8988T (cell line): ENCODE measurements at regions not wholly inside any gene's neighbourhood (a gene's known extent, or its start where the extent isn't known, plus 50 kb on each side); places are given as distances from the start of the nearest gene placed in this dataset.
"Not testable (repeated sequence)": the region's sequence is repeated elsewhere in the genome, so short reads cannot be mapped to it uniquely, and the experiment has no call there.

Experiments used
- DNase-seq: peaks from one replicate; pipeline ENCODE4 v3.0.0; 2011

- no peak for DNase-seq
These were observed 71.6 kb upstream of the GRB10 start for GRCh38 chr7:50854247-50854646.

DNA sequence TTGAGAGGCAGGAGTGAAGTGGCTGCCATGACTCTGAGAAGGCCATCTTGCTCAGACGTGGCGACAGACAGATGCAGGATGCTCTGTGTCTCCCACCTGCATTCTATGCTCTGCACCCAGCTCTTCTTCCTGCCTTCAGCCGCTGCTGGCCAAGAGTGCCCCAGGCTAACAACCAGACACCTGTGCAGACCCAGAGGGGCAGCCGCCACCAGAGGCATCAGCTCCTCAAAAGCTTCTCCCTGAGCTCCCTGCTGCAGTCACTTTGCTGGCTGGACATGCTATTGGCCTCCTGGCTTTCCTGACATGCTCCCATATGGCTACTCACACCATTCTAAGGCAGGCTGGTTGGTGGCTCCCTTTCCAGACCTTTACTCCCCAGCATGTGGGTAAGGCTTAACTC is 70.6 kb upstream of the GRB10 start:
- DNase-seq: no peak

- DNase-seq: no peak
These were observed 70.2 kb upstream of the GRB10 start for GRCh38 chr7:50852901-50853300.

DNA sequence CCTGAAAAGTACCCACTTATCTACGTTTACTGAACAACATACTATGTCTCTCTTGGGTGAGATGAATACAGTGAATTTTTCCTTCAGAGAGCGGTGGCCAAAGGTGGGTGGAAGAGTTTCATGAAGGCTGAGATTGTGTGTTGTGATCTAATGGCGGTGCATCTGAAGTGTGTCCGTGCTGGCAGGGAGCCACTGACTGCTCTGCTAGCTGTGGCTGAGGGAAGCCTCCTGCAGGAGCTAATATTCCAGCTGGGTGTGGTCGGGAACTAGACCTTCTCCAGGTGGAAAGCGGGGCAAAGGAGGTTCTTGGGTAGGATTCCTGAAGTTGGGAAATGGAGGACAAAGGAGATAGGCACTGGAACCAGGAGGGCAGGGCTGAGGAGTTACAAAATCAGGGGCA is 69.2 kb upstream of the GRB10 start:
- DNase-seq: no peak

GRCh38 chr7:50851451-50851850 is 68.8 kb upstream of the GRB10 start:
- no peak for DNase-seq

DNA sequence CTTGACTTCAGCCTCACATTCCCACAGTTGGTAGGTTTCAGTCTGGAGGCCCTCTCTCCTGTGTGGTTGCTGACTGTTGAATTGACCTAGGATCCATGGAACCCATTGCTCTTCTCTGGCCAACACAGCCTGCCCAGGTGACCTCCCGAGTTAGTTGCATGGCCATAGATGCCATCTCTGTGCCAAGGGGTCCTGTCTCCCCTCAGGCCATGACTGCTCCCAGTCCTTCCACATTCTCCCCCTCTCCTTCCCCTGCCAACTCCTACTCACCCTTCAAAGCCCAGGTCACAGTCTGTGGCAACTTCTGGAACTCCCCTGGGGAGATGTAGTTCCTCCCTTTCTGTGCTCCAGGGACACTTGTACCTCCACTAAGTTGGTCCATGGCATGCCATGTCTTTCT is 67.3 kb upstream of the GRB10 start:
- no peak for DNase-seq

DNA sequence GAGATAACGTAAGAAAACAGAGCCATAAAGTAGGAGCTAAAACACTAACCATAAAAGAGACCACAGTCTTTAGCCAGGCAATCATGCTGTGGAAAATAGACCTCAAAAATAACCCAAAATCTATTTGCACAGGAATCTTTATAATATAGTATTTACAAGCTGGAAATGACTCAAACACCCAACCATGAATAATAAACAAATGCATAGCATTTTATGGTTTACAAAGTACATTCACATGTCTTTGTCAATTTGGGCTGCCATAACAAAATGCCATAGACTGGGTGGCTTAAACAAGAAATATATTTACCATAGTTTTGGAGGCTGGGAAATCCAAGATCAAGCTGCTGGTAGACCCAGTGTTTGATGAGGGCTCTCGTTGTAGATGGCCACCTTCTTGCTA is 65.5 kb upstream of the GRB10 start:
- no peak for DNase-seq

GRCh38 chr7:50844861-50845260 is 62.2 kb upstream of the GRB10 start:
- not testable (repeated sequence) for DNase-seq

- DNase-seq: no peak
These were observed 59.3 kb upstream of the GRB10 start for GRCh38 chr7:50842041-50842440.

DNA sequence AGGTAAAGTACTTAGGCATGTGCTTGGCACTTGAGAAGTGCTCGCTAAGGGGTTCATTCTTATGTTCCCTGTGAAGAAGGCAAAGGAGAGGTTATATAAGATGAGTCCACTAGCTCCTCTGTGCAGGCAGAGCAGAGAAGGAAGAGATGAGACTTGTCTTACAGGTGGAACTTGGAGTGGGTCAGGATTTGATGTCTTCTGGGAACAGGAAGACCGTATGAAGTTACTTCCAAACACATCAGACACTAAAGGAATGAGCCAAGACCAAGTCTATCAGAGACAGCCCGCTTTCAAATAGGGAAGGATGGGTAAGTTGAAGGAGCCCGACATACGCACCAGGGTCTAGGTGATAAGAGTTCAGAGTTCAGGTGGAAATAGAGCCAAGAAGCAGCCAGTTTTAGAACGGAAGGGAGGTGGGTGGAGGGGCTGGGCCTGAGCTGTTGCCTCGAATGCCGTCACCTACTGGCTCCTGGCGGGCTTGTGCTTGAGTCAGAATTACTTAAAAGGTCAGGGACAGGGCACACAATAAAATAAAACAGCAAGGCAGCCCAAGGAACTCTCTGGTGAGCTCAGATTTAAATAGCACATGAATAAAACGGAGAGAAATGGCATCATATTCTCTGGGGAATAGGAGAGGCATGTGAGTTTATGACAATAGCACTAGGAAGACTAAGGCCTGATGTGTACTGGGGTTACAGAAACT is 56.1 kb upstream of the GRB10 start:
- no peak for DNase-seq

- no peak for DNase-seq
These were observed 55.3 kb upstream of the GRB10 start for GRCh38 chr7:50837965-50838364.

- no peak for DNase-seq
These were observed 54.0 kb upstream of the GRB10 start for GRCh38 chr7:50836646-50837045.

- no peak for DNase-seq
These were observed 52.5 kb upstream of the GRB10 start for GRCh38 chr7:50835156-50835555.

DNA sequence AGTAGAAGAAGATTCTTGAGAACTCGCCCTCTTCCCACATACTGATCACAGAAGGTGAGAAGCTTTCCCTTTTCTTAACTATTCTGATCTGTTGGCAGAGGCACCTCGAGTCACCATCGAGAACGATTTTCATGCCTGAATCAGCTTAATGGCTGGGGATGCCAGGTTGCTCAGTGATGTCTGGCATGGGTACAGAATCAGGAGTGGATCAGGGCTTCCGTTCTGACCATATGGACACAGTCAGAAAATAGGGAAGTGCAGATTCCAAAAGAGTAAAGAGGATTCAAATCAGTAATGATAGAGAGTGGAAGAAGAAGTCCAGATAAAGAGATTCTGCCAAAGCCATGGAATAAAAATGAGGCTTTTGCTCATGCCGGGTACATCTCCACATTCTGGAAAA is 52.0 kb upstream of the GRB10 start:
- no peak for DNase-seq

GRCh38 chr7:50834031-50834535 is 51.4 kb upstream of the GRB10 start:
- no peak for DNase-seq

DNA sequence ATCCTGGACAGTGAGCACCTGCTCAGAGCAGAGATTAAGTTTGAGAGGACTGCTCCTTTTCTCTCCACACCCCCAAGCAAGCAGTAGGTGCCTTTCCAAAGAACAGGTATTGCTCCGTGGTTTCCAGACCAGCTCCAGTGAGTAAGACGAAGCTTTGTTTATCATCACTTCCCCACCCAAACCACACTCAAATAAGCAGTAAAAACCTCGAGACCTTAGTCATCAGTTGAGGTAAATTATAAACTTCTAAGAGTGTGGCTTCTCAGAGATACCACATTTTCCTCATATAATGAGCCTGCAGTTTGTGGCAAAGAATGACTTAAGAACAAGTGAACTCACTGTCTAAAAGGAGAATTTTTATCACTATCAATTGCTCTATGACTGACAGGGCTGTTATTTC is 50.0 kb upstream of the GRB10 start:
- no peak for DNase-seq
